ENCODE measurements at regions not wholly inside any gene's neighbourhood (a gene's known extent, or its start where the extent isn't known, plus 50 kb on each side); places are given as distances from the start of the nearest gene placed in this dataset.

GRCh38 chr22:48171271-48171691 is 1408.8 kb downstream of the TBC1D22A start:
- no peak overlapping the region for H3K27ac Mint-ChIP-seq
- no peaks in the 10 kb centered on the region for H3K79me2 ChIP-seq (replicated peaks; ENCODE audit: insufficient read depth)
- H3K9me3 Mint-ChIP-seq = no peaks in the 10 kb centered on the region; the same call in 1 of the 3 replicates
- ATAC-seq (peak; percentile 37; the same call in 1 of the 3 replicates), DNase-seq (ENCODE audit: low spot score) (no peak)
- H3K27me3 Mint-ChIP-seq (ENCODE audit: insufficient read depth, low read depth, poor library complexity) = peaks cover 12% of the 10 kb centered on the region
- H3K9me2 ChIP-seq (ENCODE audit: insufficient read depth) = no peaks in the 10 kb centered on the region
- H3K4me3 Mint-ChIP-seq = no peak overlapping the region
- no peaks in the 10 kb centered on the region for H3K4me1 Mint-ChIP-seq
- no peaks in the 10 kb centered on the region for H3K36me3 Mint-ChIP-seq (ENCODE audit: low read depth)
- H3K36me3 ChIP-seq (ENCODE audit: insufficient read depth) = no peaks in the 10 kb centered on the region
- TF ChIP-seq, protein P1, sequence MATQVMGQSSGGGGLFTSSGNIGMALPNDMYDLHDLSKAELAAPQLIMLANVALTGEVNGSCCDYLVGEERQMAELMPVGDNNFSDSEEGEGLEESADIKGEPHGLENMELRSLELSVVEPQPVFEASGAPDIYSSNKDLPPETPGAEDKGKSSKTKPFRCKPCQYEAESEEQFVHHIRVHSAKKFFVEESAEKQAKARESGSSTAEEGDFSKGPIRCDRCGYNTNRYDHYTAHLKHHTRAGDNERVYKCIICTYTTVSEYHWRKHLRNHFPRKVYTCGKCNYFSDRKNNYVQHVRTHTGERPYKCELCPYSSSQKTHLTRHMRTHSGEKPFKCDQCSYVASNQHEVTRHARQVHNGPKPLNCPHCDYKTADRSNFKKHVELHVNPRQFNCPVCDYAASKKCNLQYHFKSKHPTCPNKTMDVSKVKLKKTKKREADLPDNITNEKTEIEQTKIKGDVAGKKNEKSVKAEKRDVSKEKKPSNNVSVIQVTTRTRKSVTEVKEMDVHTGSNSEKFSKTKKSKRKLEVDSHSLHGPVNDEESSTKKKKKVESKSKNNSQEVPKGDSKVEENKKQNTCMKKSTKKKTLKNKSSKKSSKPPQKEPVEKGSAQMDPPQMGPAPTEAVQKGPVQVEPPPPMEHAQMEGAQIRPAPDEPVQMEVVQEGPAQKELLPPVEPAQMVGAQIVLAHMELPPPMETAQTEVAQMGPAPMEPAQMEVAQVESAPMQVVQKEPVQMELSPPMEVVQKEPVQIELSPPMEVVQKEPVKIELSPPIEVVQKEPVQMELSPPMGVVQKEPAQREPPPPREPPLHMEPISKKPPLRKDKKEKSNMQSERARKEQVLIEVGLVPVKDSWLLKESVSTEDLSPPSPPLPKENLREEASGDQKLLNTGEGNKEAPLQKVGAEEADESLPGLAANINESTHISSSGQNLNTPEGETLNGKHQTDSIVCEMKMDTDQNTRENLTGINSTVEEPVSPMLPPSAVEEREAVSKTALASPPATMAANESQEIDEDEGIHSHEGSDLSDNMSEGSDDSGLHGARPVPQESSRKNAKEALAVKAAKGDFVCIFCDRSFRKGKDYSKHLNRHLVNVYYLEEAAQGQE (IDR thresholded peaks at IDR 0.05; ENCODE audit: unreplicated experiment) = peak; percentile 71
- TF ChIP-seq NANOG (IDR thresholded peaks at IDR 0.05; ENCODE audit: borderline replicate concordance) = no peak
- no peak overlapping the region for H3K27ac ChIP-seq (ENCODE audit: low read depth)
- no peaks in the 10 kb centered on the region for H3K27me3 ChIP-seq (ENCODE audit: insufficient read depth)
- H2AFZ ChIP-seq = no peak overlapping the region
- H3K4me1 ChIP-seq (ENCODE audit: insufficient read depth) = no peaks in the 10 kb centered on the region
- no peaks in the 10 kb centered on the region for H4K20me1 ChIP-seq (replicated peaks; ENCODE audit: insufficient read depth)
- H3F3A ChIP-seq (replicated peaks; ENCODE audit: low read depth) = no peaks in the 10 kb centered on the region
- H3K4me3 ChIP-seq = no peak overlapping the region
- no peak overlapping the region for H3K4me2 ChIP-seq

GRCh38 chr22:48169227-48169626 is 1406.8 kb downstream of the TBC1D22A start:
- H3K27ac Mint-ChIP-seq = no peak overlapping the region
- no peak overlapping the region for H3K4me3 ChIP-seq
- no peaks in the 10 kb centered on the region; the same call in 2 of the 3 replicates for H3K9me3 Mint-ChIP-seq
- no peaks in the 10 kb centered on the region for H3F3A ChIP-seq (replicated peaks; ENCODE audit: low read depth)
- ATAC-seq = no peak
- DNase-seq (ENCODE audit: low spot score) = no peak
- H3K4me1 ChIP-seq (ENCODE audit: insufficient read depth) = no peaks in the 10 kb centered on the region
- no peak overlapping the region for H3K27ac ChIP-seq (ENCODE audit: low read depth)
- no peaks in the 10 kb centered on the region for H3K36me3 ChIP-seq (ENCODE audit: insufficient read depth)
- peaks cover 5% of the 10 kb centered on the region for H3K27me3 Mint-ChIP-seq (ENCODE audit: insufficient read depth, low read depth, poor library complexity)
- no peaks in the 10 kb centered on the region for H3K9me2 ChIP-seq (ENCODE audit: insufficient read depth)
- no peak overlapping the region for H2AFZ ChIP-seq
- no peaks in the 10 kb centered on the region for H3K4me1 Mint-ChIP-seq
- no peak overlapping the region for H3K4me3 Mint-ChIP-seq
- no peaks in the 10 kb centered on the region for H4K20me1 ChIP-seq (replicated peaks; ENCODE audit: insufficient read depth)
- H3K79me2 ChIP-seq (replicated peaks; ENCODE audit: insufficient read depth) = no peaks in the 10 kb centered on the region
- H3K36me3 Mint-ChIP-seq (ENCODE audit: low read depth) = no peaks in the 10 kb centered on the region
- H3K27me3 ChIP-seq (ENCODE audit: insufficient read depth) = no peaks in the 10 kb centered on the region
- H3K4me2 ChIP-seq = no peak overlapping the region
- TF ChIP-seq, protein P2, sequence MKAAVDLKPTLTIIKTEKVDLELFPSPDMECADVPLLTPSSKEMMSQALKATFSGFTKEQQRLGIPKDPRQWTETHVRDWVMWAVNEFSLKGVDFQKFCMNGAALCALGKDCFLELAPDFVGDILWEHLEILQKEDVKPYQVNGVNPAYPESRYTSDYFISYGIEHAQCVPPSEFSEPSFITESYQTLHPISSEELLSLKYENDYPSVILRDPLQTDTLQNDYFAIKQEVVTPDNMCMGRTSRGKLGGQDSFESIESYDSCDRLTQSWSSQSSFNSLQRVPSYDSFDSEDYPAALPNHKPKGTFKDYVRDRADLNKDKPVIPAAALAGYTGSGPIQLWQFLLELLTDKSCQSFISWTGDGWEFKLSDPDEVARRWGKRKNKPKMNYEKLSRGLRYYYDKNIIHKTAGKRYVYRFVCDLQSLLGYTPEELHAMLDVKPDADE (IDR thresholded peaks at IDR 0.05) = no peak
- TF ChIP-seq, protein P1 (IDR thresholded peaks at IDR 0.05; ENCODE audit: unreplicated experiment) = no peak
- no peak for TF ChIP-seq CTCF (conservative IDR thresholded peaks at IDR 0.05; ENCODE audit: low read depth in 2 of 2)
- TF ChIP-seq ZNF331 (CRISPR knock-in tag; IDR thresholded peaks at IDR 0.05; ENCODE audit: low read depth) = no peak
- TF ChIP-seq CREB1 (CRISPR knock-in tag; IDR thresholded peaks at IDR 0.05; ENCODE audit: low read depth) = no peak
- no peak for TF ChIP-seq ZNF114 (CRISPR knock-in tag; IDR thresholded peaks at IDR 0.05)
- TF ChIP-seq EZH2 (IDR thresholded peaks at IDR 0.05; ENCODE audit: low read depth, unreplicated experiment) = no peak

All from GM23338 (cell line).